OCI-LY7 (cell line): ENCODE measurements at regions not wholly inside any gene's neighbourhood (a gene's known extent, or its start where the extent isn't known, plus 50 kb on each side); places are given as distances from the start of the nearest gene placed in this dataset.

ENCODE experiments used
- BruUV-seq: library from RNA; stranded (reverse); fragments of 400-500 nt; replicated peaks from 2 replicates; lab custom pipeline; 2021; lab: Mats Ljungman, UMichigan
- CTCF ChIA-PET: fragments of 300-600 bp; sonication (Branson Sonifier 250); formaldehyde crosslinking; loops from one replicate; lab custom pipeline; 2022; ENCODE audit warnings: antibody characterized with exemption; ENCODE audit not compliant: unreplicated experiment; lab: Charles Lee
- POLR2A ChIA-PET: fragments of 300-600 bp; sonication (Branson Sonifier 250); formaldehyde crosslinking; loops from one replicate; lab custom pipeline; 2022; ENCODE audit warnings: antibody characterized with exemption; lab: Charles Lee
- DNase-seq: peaks from one replicate; pipeline ENCODE4 v3.0.0-alpha.2; 2015; ENCODE audit warnings: low spot score
- H2AFZ ChIP-seq: fragments of 200-600 bp; sonication (generic), shearing (Covaris generic); 2 replicates; pipeline ENCODE4 v1.6.1; 2014; ENCODE audit warnings: mild to moderate bottlenecking, antibody characterized with exemption, low read length, moderate library complexity
- H3K27ac ChIP-seq: fragments of 200-600 bp; sonication (generic); 2 replicates; pipeline ENCODE4 v1.5.1; 2014; ENCODE audit warnings: mixed run types, low read depth, mild to moderate bottlenecking, moderate library complexity, low read length, inconsistent platforms; ENCODE audit not compliant: poor library complexity, severe bottlenecking
- H3K36me3 ChIP-seq: fragments of 200-600 bp; sonication (generic); 2 replicates; pipeline ENCODE4 v1.6.1; 2014; ENCODE audit warnings: mild to moderate bottlenecking, antibody characterized with exemption, low read length, moderate library complexity, mixed read lengths; ENCODE audit not compliant: insufficient read depth
- H3K4me1 ChIP-seq: fragments of 200-600 bp; sonication (generic); 2 replicates; pipeline ENCODE4 v1.5.1; 2014; ENCODE audit warnings: mild to moderate bottlenecking, low read length; ENCODE audit not compliant: insufficient read depth, poor library complexity, severe bottlenecking
- H3K4me2 ChIP-seq: fragments of 200-600 bp; sonication (generic); 2 replicates; pipeline ENCODE4 v1.6.1; 2014; ENCODE audit warnings: mild to moderate bottlenecking, low read length
- H3K4me3 ChIP-seq: fragments of 200-600 bp; sonication (generic); 2 replicates; pipeline ENCODE4 v1.5.1; 2014; ENCODE audit warnings: mild to moderate bottlenecking, low read depth, low read length; ENCODE audit not compliant: poor library complexity, severe bottlenecking
- H3K79me2 ChIP-seq: fragments of 200-600 bp; sonication (generic); 2 replicates; pipeline ENCODE4 v1.6.1; 2016; ENCODE audit warnings: low read depth, mild to moderate bottlenecking, low read length, moderate library complexity, mixed read lengths; ENCODE audit not compliant: insufficient read depth
- H3K9me2 ChIP-seq: fragments of 200-600 bp; sonication (generic); 2 replicates; pipeline ENCODE4 v1.6.1; 2016; ENCODE audit warnings: mild to moderate bottlenecking, low read length, mixed read lengths; ENCODE audit not compliant: insufficient read depth
- H3K9me3 ChIP-seq: fragments of 200-600 bp; sonication (generic); 2 replicates; pipeline ENCODE4 v1.6.1; 2014; ENCODE audit warnings: mild to moderate bottlenecking, mixed run types, low read length, mixed read lengths
- H4K20me1 ChIP-seq: fragments of 200-600 bp; sonication (generic); 2 replicates; pipeline ENCODE4 v1.6.1; 2014; ENCODE audit warnings: mild to moderate bottlenecking, antibody characterized with exemption, low read length, moderate library complexity, mixed read lengths; ENCODE audit not compliant: insufficient read depth
- CTCF ChIP-seq: fragments of 200-600 bp; sonication (generic); conservative IDR thresholded peaks from 2 replicates; pipeline ENCODE4 v1.5.1; 2014; ENCODE audit warnings: mild to moderate bottlenecking, antibody characterized with exemption, low read length, moderate library complexity, mixed read lengths
- EZH2phosphoT487 ChIP-seq: fragments of 200-600 bp; sonication (generic); IDR thresholded peaks from 2 replicates; pipeline ENCODE4 v1.6.1; 2018; ENCODE audit warnings: low read depth, borderline replicate concordance, mild to moderate bottlenecking, mixed run types, antibody characterized with exemption, low read length, moderate library complexity, mixed read lengths
- intact Hi-C: fragments of 100-400 bp; cut with micrococcal nuclease; formaldehyde crosslinking; loops from one replicate; pipeline ENCODE4 v1.10.0; 2022; ENCODE audit not compliant: unreplicated experiment

- CTCF ChIA-PET = no interaction called here
- Histone ChIP-seq H4K20me1 (no peaks in the 10 kb centered on the region), H3K79me2 (no peaks in the 10 kb centered on the region), H3K27ac (no peak overlapping the region), H3K9me3 (no peaks in the 10 kb centered on the region), H3K4me3 (no peak overlapping the region), H3K4me1 (no peaks in the 10 kb centered on the region), H3K4me2 (no peak overlapping the region), H3K9me2 (no peaks in the 10 kb centered on the region), H3K36me3 (no peaks in the 10 kb centered on the region), H2AFZ (no peak overlapping the region)
- TF ChIP-seq EZH2phosphoT487 = no peak
- intact Hi-C loops = no loop called here
- BruUV-seq = no TSS peak
- no peak for DNase-seq
- POLR2A ChIA-PET = no interaction called here
Measured at GRCh38 chr4:129602447-129602846, 506.5 kb downstream of the C4orf33 start.

GRCh38 chr4:129603241-129603931 lies 507.4 kb downstream of the C4orf33 start:
- no TSS peak for BruUV-seq
- CTCF ChIA-PET = no interaction called here
- no peaks in the 10 kb centered on the region for H3K4me1 ChIP-seq
- H3K4me2 ChIP-seq = no peak overlapping the region
- intact Hi-C loops = no loop called here
- TF ChIP-seq CTCF = no peak
- no peak for TF ChIP-seq EZH2phosphoT487
- no peaks in the 10 kb centered on the region for H4K20me1 ChIP-seq
- DNase-seq = no peak
- H3K4me3 ChIP-seq = no peak overlapping the region
- H3K36me3 ChIP-seq = no peaks in the 10 kb centered on the region
- POLR2A ChIA-PET = no interaction called here
- H3K9me3 ChIP-seq = no peaks in the 10 kb centered on the region
- no peak overlapping the region for H3K27ac ChIP-seq
- H2AFZ ChIP-seq = no peak overlapping the region
- H3K79me2 ChIP-seq = no peaks in the 10 kb centered on the region
- no peaks in the 10 kb centered on the region for H3K9me2 ChIP-seq

- Histone ChIP-seq H3K4me2 (no peak overlapping the region), H3K27ac (no peak overlapping the region), H3K4me1 (no peaks in the 10 kb centered on the region), H4K20me1 (no peaks in the 10 kb centered on the region), H3K9me2 (no peaks in the 10 kb centered on the region), H2AFZ (no peak overlapping the region), H3K79me2 (no peaks in the 10 kb centered on the region), H3K36me3 (no peaks in the 10 kb centered on the region), H3K4me3 (no peak overlapping the region), H3K9me3 (no peaks in the 10 kb centered on the region)
- ChIA-PET CTCF (no interaction called here), POLR2A (no interaction called here)
- no peak for DNase-seq
- intact Hi-C loops = no loop called here
- TF ChIP-seq CTCF = no peak
- no peak for TF ChIP-seq EZH2phosphoT487
- no TSS peak for BruUV-seq
Measured at GRCh38 chr4:129604632-129605255, 508.8 kb downstream of the C4orf33 start.
